Upper lobe of left lung (tissue), 4 donors: ENCODE measurements at regions not wholly inside any gene's neighbourhood (a gene's known extent, or its start where the extent isn't known, plus 50 kb on each side); places are given as distances from the start of the nearest gene placed in this dataset.

Experiments used
- EP300 ChIP-seq, 4 donors: sonication (generic); formaldehyde crosslinking; IDR thresholded peaks; one replicate each; pipeline ENCODE4 v1.5.1; 2017; ENCODE audit warnings: antibody characterized with exemption in 4 of 4, control low read depth in 2 of 4
- POLR2A ChIP-seq, 4 donors: fragments of 450-650 bp; IDR thresholded peaks; one replicate each; pipeline ENCODE4 v1.5.1; 2016 to 2017; ENCODE audit warnings: antibody characterized with exemption in 4 of 4, mild to moderate bottlenecking in 2 of 4
- TF ChIP-seq, protein P1 (sequence below), 6 experiments: fragments of 450-650 bp in 4 of 6; fragments of 200-600 bp in 2 of 6; sonication (generic) in 2 of 6; IDR thresholded peaks; one replicate each; pipeline ENCODE4 v1.5.1; 2016 to 2019; ENCODE audit warnings: antibody characterized with exemption in 6 of 6

DNA sequence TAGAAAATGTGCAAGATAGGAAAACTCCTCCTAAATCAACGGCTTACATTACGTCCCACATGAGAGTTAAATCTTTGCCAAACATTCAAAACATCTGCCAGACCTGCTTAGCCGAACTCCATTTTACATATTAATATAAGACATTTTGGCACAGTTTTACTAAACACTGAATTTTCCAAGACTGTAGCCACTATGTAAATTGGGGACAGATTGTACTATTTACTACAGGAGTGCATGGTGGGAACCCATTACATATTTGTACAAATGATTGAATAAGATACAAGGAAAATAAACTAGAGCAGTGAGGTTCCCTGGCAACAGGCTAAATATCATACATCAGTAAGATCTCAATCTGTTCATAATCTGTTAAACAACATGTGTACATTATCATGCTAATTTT is 1234.4 kb downstream of the KCNT2 start:
- TF ChIP-seq POLR2A (IDR thresholded peaks at IDR 0.05) = no peak
- TF ChIP-seq, protein P1, sequence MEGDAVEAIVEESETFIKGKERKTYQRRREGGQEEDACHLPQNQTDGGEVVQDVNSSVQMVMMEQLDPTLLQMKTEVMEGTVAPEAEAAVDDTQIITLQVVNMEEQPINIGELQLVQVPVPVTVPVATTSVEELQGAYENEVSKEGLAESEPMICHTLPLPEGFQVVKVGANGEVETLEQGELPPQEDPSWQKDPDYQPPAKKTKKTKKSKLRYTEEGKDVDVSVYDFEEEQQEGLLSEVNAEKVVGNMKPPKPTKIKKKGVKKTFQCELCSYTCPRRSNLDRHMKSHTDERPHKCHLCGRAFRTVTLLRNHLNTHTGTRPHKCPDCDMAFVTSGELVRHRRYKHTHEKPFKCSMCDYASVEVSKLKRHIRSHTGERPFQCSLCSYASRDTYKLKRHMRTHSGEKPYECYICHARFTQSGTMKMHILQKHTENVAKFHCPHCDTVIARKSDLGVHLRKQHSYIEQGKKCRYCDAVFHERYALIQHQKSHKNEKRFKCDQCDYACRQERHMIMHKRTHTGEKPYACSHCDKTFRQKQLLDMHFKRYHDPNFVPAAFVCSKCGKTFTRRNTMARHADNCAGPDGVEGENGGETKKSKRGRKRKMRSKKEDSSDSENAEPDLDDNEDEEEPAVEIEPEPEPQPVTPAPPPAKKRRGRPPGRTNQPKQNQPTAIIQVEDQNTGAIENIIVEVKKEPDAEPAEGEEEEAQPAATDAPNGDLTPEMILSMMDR (IDR thresholded peaks at IDR 0.05) = no peak
- TF ChIP-seq EP300 (IDR thresholded peaks at IDR 0.05) = no peak
